Neural cell (in vitro differentiated cells): ENCODE measurements at regions not wholly inside any gene's neighbourhood (a gene's known extent, or its start where the extent isn't known, plus 50 kb on each side); places are given as distances from the start of the nearest gene placed in this dataset.

Experiments
- H2AFZ ChIP-seq: fragments of 200-600, 300-800 bp; sonication (generic), shearing (Covaris generic); 2 replicates; pipeline ENCODE4 v1.6.0; 2014; ENCODE audit warnings: low read depth, mild to moderate bottlenecking, antibody characterized with exemption, low read length, moderate library complexity
- H3F3A ChIP-seq: fragments of 200-600 bp; shearing (Covaris generic); 2 replicates; pipeline ENCODE4 v1.6.1; 2016; ENCODE audit warnings: mild to moderate bottlenecking, moderate library complexity, mixed read lengths, antibody characterized with exemption, low read length; ENCODE audit not compliant: insufficient read depth, poor library complexity, severe bottlenecking
- H3K27ac ChIP-seq: fragments of 200-600, 300-800 bp; sonication (generic), shearing (Covaris generic); 2 replicates; pipeline ENCODE4 v1.5.1; 2014; ENCODE audit warnings: mild to moderate bottlenecking, low read length, moderate library complexity
- H3K27me3 ChIP-seq: fragments of 300-800, 200-600 bp; sonication (generic), shearing (Covaris generic); 2 replicates; pipeline ENCODE4 v1.6.0; 2014; ENCODE audit warnings: mild to moderate bottlenecking, low read depth, low read length, moderate library complexity; ENCODE audit not compliant: insufficient read depth
- H3K36me3 ChIP-seq: fragments of 300-800, 200-600 bp; sonication (generic), shearing (Covaris generic); 2 replicates; pipeline ENCODE4 v1.5.1; 2014; ENCODE audit warnings: mild to moderate bottlenecking, antibody characterized with exemption, low read length, moderate library complexity; ENCODE audit not compliant: insufficient read depth
- H3K4me2 ChIP-seq: fragments of 300-800, 200-600 bp; sonication (generic), shearing (Covaris generic); 2 replicates; pipeline ENCODE4 v1.6.0; 2014; ENCODE audit warnings: mild to moderate bottlenecking, low read length
- H3K4me3 ChIP-seq: fragments of 300-800, 200-600 bp; sonication (generic), shearing (Covaris generic); 2 replicates; pipeline ENCODE4 v1.5.1; 2014; ENCODE audit warnings: mild to moderate bottlenecking, low read length, moderate library complexity
- H3K79me2 ChIP-seq: fragments of 200-600 bp; shearing (Covaris generic); replicated peaks from 2 replicates; pipeline ENCODE4 v1.6.0; 2014; ENCODE audit warnings: mild to moderate bottlenecking, low read length, moderate library complexity; ENCODE audit not compliant: insufficient read depth
- H3K9ac ChIP-seq: fragments of 300-800, 200-600 bp; sonication (generic), shearing (Covaris generic); 2 replicates; pipeline ENCODE4 v1.6.1; 2016; ENCODE audit warnings: mild to moderate bottlenecking, low read length, mixed read lengths
- H3K9me2 ChIP-seq: fragments of 200-600 bp; shearing (Covaris generic); 2 replicates; pipeline ENCODE4 v1.6.1; 2016; ENCODE audit warnings: mild to moderate bottlenecking, low read length, mixed read lengths; ENCODE audit not compliant: insufficient read depth
- H3K9me3 ChIP-seq: fragments of 200-600, 300-800 bp; sonication (generic), shearing (Covaris generic); 2 replicates; pipeline ENCODE4 v1.6.1; 2016; ENCODE audit warnings: mild to moderate bottlenecking, mixed run types, low read length, moderate library complexity, mixed read lengths
- H4K20me1 ChIP-seq: fragments of 200-600 bp; shearing (Covaris generic); 2 replicates; pipeline ENCODE4 v1.6.1; 2016; ENCODE audit warnings: mild to moderate bottlenecking, mixed run types; ENCODE audit not compliant: insufficient read depth
- EP300 ChIP-seq: fragments of 450-650 bp; conservative IDR thresholded peaks from 2 replicates; pipeline ENCODE4 v1.6.1; 2014; ENCODE audit warnings: antibody characterized with exemption, mild to moderate bottlenecking, moderate library complexity; ENCODE audit not compliant: poor library complexity, severe bottlenecking
- EZH2 ChIP-seq: fragments of 200-600, 300-800 bp; shearing (Covaris generic), sonication (generic); IDR thresholded peaks from 2 replicates; pipeline ENCODE4 v1.6.1; 2014; ENCODE audit warnings: antibody characterized with exemption, low read length, borderline replicate concordance, mild to moderate bottlenecking; ENCODE audit not compliant: insufficient read depth, poor library complexity, severe bottlenecking
- MXI1 ChIP-seq: fragments of 450-650 bp; conservative IDR thresholded peaks from 2 replicates; pipeline ENCODE4 v1.6.1; 2014; ENCODE audit warnings: antibody characterized with exemption, mild to moderate bottlenecking; ENCODE audit not compliant: poor library complexity, severe bottlenecking
- POLR2AphosphoS5 ChIP-seq: IDR thresholded peaks from 2 replicates; pipeline ENCODE4 v1.6.1; 2012
- RAD21 ChIP-seq: fragments of 450-650 bp; conservative IDR thresholded peaks from 2 replicates; pipeline ENCODE4 v1.6.1; 2014; ENCODE audit warnings: antibody characterized with exemption, mild to moderate bottlenecking, moderate library complexity
- SMC3 ChIP-seq: fragments of 450-650 bp; conservative IDR thresholded peaks from 2 replicates; pipeline ENCODE4 v1.6.1; 2014; ENCODE audit warnings: antibody characterized with exemption, mild to moderate bottlenecking, moderate library complexity; ENCODE audit not compliant: poor library complexity
- TAF1 ChIP-seq: IDR thresholded peaks from 2 replicates; pipeline ENCODE4 v1.6.1; 2012; ENCODE audit warnings: low read depth
- TF ChIP-seq, protein P1 (sequence below): IDR thresholded peaks from 2 replicates; pipeline ENCODE4 v1.6.1; 2012; ENCODE audit warnings: borderline replicate concordance
- TF ChIP-seq, protein P2 (sequence below): fragments of 450-650 bp; IDR thresholded peaks from 2 replicates; pipeline ENCODE4 v1.5.1; 2014; ENCODE audit warnings: antibody characterized with exemption, mild to moderate bottlenecking, moderate library complexity; ENCODE audit not compliant: poor library complexity, severe bottlenecking

DNA sequence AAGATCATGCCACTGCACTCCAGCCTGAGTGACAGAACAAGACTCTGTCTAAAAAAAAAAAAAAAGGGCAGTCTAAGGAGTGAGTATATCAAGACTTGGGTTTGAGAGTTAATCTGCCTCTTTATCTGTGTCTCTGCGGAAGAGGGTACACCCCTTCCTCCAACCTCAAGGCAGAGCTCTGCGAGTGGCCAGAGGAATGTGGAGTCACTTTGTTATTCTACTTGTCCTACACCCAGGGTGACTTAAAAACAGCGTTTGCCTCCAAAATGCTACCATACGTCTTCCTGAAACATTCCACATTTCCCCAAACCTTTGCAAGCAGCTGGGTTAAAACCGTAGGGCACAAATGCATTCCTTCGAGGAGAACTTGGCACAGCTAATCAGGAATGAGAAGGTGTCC, 199.9 kb downstream of the SHOX start:
- no peak overlapping the region for H3K27ac ChIP-seq
- no peak overlapping the region for H2AFZ ChIP-seq
- no peaks in the 10 kb centered on the region for H3F3A ChIP-seq
- TF ChIP-seq RAD21 = no peak
- TF ChIP-seq, protein P1, sequence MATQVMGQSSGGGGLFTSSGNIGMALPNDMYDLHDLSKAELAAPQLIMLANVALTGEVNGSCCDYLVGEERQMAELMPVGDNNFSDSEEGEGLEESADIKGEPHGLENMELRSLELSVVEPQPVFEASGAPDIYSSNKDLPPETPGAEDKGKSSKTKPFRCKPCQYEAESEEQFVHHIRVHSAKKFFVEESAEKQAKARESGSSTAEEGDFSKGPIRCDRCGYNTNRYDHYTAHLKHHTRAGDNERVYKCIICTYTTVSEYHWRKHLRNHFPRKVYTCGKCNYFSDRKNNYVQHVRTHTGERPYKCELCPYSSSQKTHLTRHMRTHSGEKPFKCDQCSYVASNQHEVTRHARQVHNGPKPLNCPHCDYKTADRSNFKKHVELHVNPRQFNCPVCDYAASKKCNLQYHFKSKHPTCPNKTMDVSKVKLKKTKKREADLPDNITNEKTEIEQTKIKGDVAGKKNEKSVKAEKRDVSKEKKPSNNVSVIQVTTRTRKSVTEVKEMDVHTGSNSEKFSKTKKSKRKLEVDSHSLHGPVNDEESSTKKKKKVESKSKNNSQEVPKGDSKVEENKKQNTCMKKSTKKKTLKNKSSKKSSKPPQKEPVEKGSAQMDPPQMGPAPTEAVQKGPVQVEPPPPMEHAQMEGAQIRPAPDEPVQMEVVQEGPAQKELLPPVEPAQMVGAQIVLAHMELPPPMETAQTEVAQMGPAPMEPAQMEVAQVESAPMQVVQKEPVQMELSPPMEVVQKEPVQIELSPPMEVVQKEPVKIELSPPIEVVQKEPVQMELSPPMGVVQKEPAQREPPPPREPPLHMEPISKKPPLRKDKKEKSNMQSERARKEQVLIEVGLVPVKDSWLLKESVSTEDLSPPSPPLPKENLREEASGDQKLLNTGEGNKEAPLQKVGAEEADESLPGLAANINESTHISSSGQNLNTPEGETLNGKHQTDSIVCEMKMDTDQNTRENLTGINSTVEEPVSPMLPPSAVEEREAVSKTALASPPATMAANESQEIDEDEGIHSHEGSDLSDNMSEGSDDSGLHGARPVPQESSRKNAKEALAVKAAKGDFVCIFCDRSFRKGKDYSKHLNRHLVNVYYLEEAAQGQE = no peak
- TF ChIP-seq TAF1 = no peak
- TF ChIP-seq EZH2 = no peak
- TF ChIP-seq MXI1 = no peak
- TF ChIP-seq, protein P2, sequence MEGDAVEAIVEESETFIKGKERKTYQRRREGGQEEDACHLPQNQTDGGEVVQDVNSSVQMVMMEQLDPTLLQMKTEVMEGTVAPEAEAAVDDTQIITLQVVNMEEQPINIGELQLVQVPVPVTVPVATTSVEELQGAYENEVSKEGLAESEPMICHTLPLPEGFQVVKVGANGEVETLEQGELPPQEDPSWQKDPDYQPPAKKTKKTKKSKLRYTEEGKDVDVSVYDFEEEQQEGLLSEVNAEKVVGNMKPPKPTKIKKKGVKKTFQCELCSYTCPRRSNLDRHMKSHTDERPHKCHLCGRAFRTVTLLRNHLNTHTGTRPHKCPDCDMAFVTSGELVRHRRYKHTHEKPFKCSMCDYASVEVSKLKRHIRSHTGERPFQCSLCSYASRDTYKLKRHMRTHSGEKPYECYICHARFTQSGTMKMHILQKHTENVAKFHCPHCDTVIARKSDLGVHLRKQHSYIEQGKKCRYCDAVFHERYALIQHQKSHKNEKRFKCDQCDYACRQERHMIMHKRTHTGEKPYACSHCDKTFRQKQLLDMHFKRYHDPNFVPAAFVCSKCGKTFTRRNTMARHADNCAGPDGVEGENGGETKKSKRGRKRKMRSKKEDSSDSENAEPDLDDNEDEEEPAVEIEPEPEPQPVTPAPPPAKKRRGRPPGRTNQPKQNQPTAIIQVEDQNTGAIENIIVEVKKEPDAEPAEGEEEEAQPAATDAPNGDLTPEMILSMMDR = no peak
- no peak for TF ChIP-seq SMC3
- no peak for TF ChIP-seq EP300
- no peak for TF ChIP-seq POLR2AphosphoS5
- no peaks in the 10 kb centered on the region for H3K36me3 ChIP-seq
- H3K4me3 ChIP-seq = no peak overlapping the region
- H3K9me3 ChIP-seq = no peaks in the 10 kb centered on the region
- no peaks in the 10 kb centered on the region for H3K9me2 ChIP-seq
- H3K9ac ChIP-seq = no peak overlapping the region
- no peaks in the 10 kb centered on the region for H3K27me3 ChIP-seq
- H4K20me1 ChIP-seq = no peaks in the 10 kb centered on the region
- H3K4me2 ChIP-seq = no peak overlapping the region
- no peaks in the 10 kb centered on the region for H3K79me2 ChIP-seq

- Histone ChIP-seq H4K20me1 (no peaks in the 10 kb centered on the region), H3K36me3 (no peaks in the 10 kb centered on the region), H3K4me2 (no peak overlapping the region), H3K9me2 (no peaks in the 10 kb centered on the region), H3K9ac (no peak overlapping the region), H3K27ac (no peak overlapping the region), H3K27me3 (no peaks in the 10 kb centered on the region), H2AFZ (no peak overlapping the region), H3K9me3 (no peaks in the 10 kb centered on the region), H3K79me2 (no peaks in the 10 kb centered on the region), H3K4me3 (no peak overlapping the region), H3F3A (no peaks in the 10 kb centered on the region)
- no peak for TF ChIP-seq SMC3
These were observed 198.6 kb downstream of the SHOX start for GRCh38 chrX:829145-829544.

DNA sequence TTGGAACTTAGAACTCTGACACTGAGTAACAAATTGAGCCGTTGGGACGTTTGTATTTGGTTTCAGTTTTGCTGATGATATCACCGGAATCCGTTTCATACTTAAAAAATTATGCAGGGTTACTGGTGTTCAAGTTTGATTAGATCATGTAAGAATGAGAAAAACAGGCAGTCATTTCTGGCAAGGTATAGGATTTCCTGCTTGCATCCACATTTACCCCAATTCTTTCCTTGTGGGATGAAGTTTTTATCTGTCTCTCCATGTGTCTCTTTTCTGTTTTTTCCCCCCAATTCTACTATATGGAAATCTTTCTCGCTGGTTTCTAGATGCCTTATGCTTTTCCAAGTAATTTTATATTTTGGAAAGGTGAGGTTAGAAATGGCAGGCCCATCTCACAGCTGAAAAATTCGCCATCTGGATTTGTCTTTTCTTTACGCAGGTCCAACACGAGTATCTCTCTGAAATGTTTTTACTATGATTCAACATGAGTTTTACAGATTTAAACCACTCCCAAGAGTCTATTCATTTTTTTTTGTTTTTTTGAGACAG, 197.9 kb downstream of the SHOX start:
- H3K36me3 ChIP-seq = no peaks in the 10 kb centered on the region
- no peaks in the 10 kb centered on the region for H3K27me3 ChIP-seq
- H4K20me1 ChIP-seq = no peaks in the 10 kb centered on the region
- no peak overlapping the region for H3K4me3 ChIP-seq
- H3K27ac ChIP-seq = no peak overlapping the region
- no peaks in the 10 kb centered on the region for H3K9me2 ChIP-seq
- H3K9ac ChIP-seq = no peak overlapping the region
- no peaks in the 10 kb centered on the region for H3F3A ChIP-seq
- TF ChIP-seq SMC3 (no peak), MXI1 (no peak), TAF1 (no peak), EP300 (no peak), RAD21 (no peak), EZH2 (no peak), POLR2AphosphoS5 (no peak)
- TF ChIP-seq, protein P2 = no peak
- TF ChIP-seq, protein P1 = no peak
- no peaks in the 10 kb centered on the region for H3K9me3 ChIP-seq
- no peak overlapping the region for H3K4me2 ChIP-seq
- no peak overlapping the region for H2AFZ ChIP-seq
- H3K79me2 ChIP-seq = no peaks in the 10 kb centered on the region
